Inferior parietal cortex (tissue), 1 donor: ENCODE measurements at regions not wholly inside any gene's neighbourhood (a gene's known extent, or its start where the extent isn't known, plus 50 kb on each side); places are given as distances from the start of the nearest gene placed in this dataset.

Experiments used
- DNase-seq: peaks from one replicate; pipeline ENCODE4 v3.0.0-alpha.2; 2016; ENCODE audit errors: extremely low spot score

- peak; percentile 49 for DNase-seq
Observed at GRCh38 chrX:67780694-67781109, 236.9 kb downstream of the AR start.

- no peak for DNase-seq
Observed at GRCh38 chrX:67781132-67781531, 237.3 kb downstream of the AR start.

GRCh38 chrX:67784712-67785111, 240.9 kb downstream of the AR start:
- DNase-seq = no peak

- no peak for DNase-seq
Observed at GRCh38 chrX:67787196-67787595, 243.4 kb downstream of the AR start.

- no peak for DNase-seq
Observed at GRCh38 chrX:67789536-67789935, 245.7 kb downstream of the AR start.
